ENCODE measurements at regions not wholly inside any gene's neighbourhood (a gene's known extent, or its start where the extent isn't known, plus 50 kb on each side); places are given as distances from the start of the nearest gene placed in this dataset.

GRCh38 chr4:82036181-82036580 is 337.6 kb downstream of the HNRNPD start:
- H3K4me3 ChIP-seq (ENCODE audit: low read depth, low read length) = no peak overlapping the region
- CTCF ChIA-PET = no interaction called here
- H3K9me3 ChIP-seq (ENCODE audit: control insufficient read depth, insufficient read depth, low read length) = no peaks in the 10 kb centered on the region
- no peaks in the 10 kb centered on the region for H3K27me3 ChIP-seq (ENCODE audit: control insufficient read depth, insufficient read depth, low read length)
- POLR2A ChIA-PET = no interaction called here
- TF ChIP-seq CTCF (IDR thresholded peaks at IDR 0.05; ENCODE audit: low read depth, low read length) = no peak
- no peak overlapping the region for H3K27ac ChIP-seq (ENCODE audit: low read depth, low read length)
- no peak for DNase-seq (ENCODE audit: low read depth, low spot score)

GRCh38 chr4:82034878-82035277 is 338.9 kb downstream of the HNRNPD start:
- no peak for DNase-seq (ENCODE audit: low read depth, low spot score)
- Histone ChIP-seq H3K9me3 (ENCODE audit: control insufficient read depth, insufficient read depth, low read length) (no peaks in the 10 kb centered on the region), H3K27me3 (ENCODE audit: control insufficient read depth, insufficient read depth, low read length) (no peaks in the 10 kb centered on the region), H3K27ac (ENCODE audit: low read depth, low read length) (no peak overlapping the region), H3K4me3 (ENCODE audit: low read depth, low read length) (no peak overlapping the region)
- ChIA-PET CTCF (no interaction called here), POLR2A (no interaction called here)
- TF ChIP-seq CTCF (IDR thresholded peaks at IDR 0.05; ENCODE audit: low read depth, low read length) = no peak

GRCh38 chr4:82033862-82034261 is 339.9 kb downstream of the HNRNPD start:
- H3K27ac ChIP-seq (ENCODE audit: low read depth, low read length) = no peak overlapping the region
- H3K4me3 ChIP-seq (ENCODE audit: low read depth, low read length) = no peak overlapping the region
- H3K9me3 ChIP-seq (ENCODE audit: control insufficient read depth, insufficient read depth, low read length) = no peaks in the 10 kb centered on the region
- H3K27me3 ChIP-seq (ENCODE audit: control insufficient read depth, insufficient read depth, low read length) = no peaks in the 10 kb centered on the region
- TF ChIP-seq CTCF (IDR thresholded peaks at IDR 0.05; ENCODE audit: low read depth, low read length) = no peak
- no peak for DNase-seq (ENCODE audit: low read depth, low spot score)
- POLR2A ChIA-PET = no interaction called here
- CTCF ChIA-PET = interaction anchor here (0.6 kb wide), 1 partner anchor 252 kb away, joined by 3 read pairs; no protein-coding TSS in a partner anchor

- ChIA-PET POLR2A (no interaction called here), CTCF (no interaction called here)
- Histone ChIP-seq H3K4me3 (ENCODE audit: low read depth, low read length) (no peak overlapping the region), H3K9me3 (ENCODE audit: control insufficient read depth, insufficient read depth, low read length) (no peaks in the 10 kb centered on the region), H3K27ac (ENCODE audit: low read depth, low read length) (no peak overlapping the region), H3K27me3 (ENCODE audit: control insufficient read depth, insufficient read depth, low read length) (no peaks in the 10 kb centered on the region)
- no peak for TF ChIP-seq CTCF (IDR thresholded peaks at IDR 0.05; ENCODE audit: low read depth, low read length)
- no peak for DNase-seq (ENCODE audit: low read depth, low spot score)
Measured at GRCh38 chr4:82031376-82031927, 342.3 kb downstream of the HNRNPD start.

GRCh38 chr4:82017680-82018079 is 356.1 kb downstream of the HNRNPD start:
- Histone ChIP-seq H3K27ac (ENCODE audit: low read depth, low read length) (no peak overlapping the region), H3K27me3 (ENCODE audit: control insufficient read depth, insufficient read depth, low read length) (no peaks in the 10 kb centered on the region), H3K9me3 (ENCODE audit: control insufficient read depth, insufficient read depth, low read length) (no peaks in the 10 kb centered on the region), H3K4me3 (ENCODE audit: low read depth, low read length) (no peak overlapping the region)
- DNase-seq (ENCODE audit: low read depth, low spot score) = no peak
- TF ChIP-seq CTCF (IDR thresholded peaks at IDR 0.05; ENCODE audit: low read depth, low read length) = no peak
- ChIA-PET POLR2A (no interaction called here), CTCF (no interaction called here)
